Smooth muscle cell (in vitro differentiated cells): ENCODE measurements at regions not wholly inside any gene's neighbourhood (a gene's known extent, or its start where the extent isn't known, plus 50 kb on each side); places are given as distances from the start of the nearest gene placed in this dataset.

ENCODE experiments used
- DNase-seq: peaks from one replicate; lab custom pipeline; 2025; ENCODE audit not compliant: unreplicated experiment; lab: John Stamatoyannopoulos, UW
- H2AFZ ChIP-seq: fragments of 200-600 bp; sonication (generic); 2 replicates; pipeline ENCODE4 v1.6.0; 2016; ENCODE audit warnings: antibody characterized with exemption, low read depth, mild to moderate bottlenecking
- H3F3A ChIP-seq: fragments of 200-600 bp; sonication (generic); 2 replicates; pipeline ENCODE4 v1.6.0; 2017; ENCODE audit warnings: antibody characterized with exemption, low read depth
- H3K27ac ChIP-seq: fragments of 200-600 bp; sonication (generic); 2 replicates; pipeline ENCODE4 v1.5.1; 2016; ENCODE audit warnings: low read depth, mild to moderate bottlenecking
- H3K27me3 ChIP-seq: fragments of 200-600 bp; sonication (generic); 2 replicates; pipeline ENCODE4 v1.6.1; 2016; ENCODE audit warnings: low read depth, mild to moderate bottlenecking
- H3K36me3 ChIP-seq: fragments of 200-600 bp; sonication (generic); 2 replicates; pipeline ENCODE4 v1.5.1; 2016; ENCODE audit warnings: low read depth
- H3K4me1 ChIP-seq: fragments of 200-600 bp; sonication (generic); 2 replicates; pipeline ENCODE4 v1.5.1; 2016; ENCODE audit warnings: low read depth
- H3K4me2 ChIP-seq: fragments of 200-600 bp; sonication (generic); 2 replicates; pipeline ENCODE4 v1.6.0; 2016; ENCODE audit warnings: mild to moderate bottlenecking
- H3K4me3 ChIP-seq: fragments of 200-600 bp; sonication (generic); 2 replicates; pipeline ENCODE4 v1.5.1; 2016; ENCODE audit warnings: mild to moderate bottlenecking
- H3K79me2 ChIP-seq: fragments of 200-600 bp; sonication (generic); 2 replicates; pipeline ENCODE4 v1.6.0; 2016; ENCODE audit warnings: low read depth, mild to moderate bottlenecking
- H3K9ac ChIP-seq: fragments of 200-600 bp; sonication (generic); 2 replicates; pipeline ENCODE4 v1.6.0; 2016; ENCODE audit warnings: low read depth
- H3K9me3 ChIP-seq: fragments of 200-600 bp; sonication (generic); replicated peaks from 2 replicates; pipeline ENCODE4 v1.5.1; 2016; ENCODE audit warnings: low read depth
- H4K20me1 ChIP-seq: fragments of 200-600 bp; sonication (generic); 2 replicates; pipeline ENCODE4 v1.6.0; 2016; ENCODE audit warnings: low read depth
- CTCF ChIP-seq: fragments of 200-600 bp; sonication (generic); IDR thresholded peaks from 2 replicates; pipeline ENCODE4 v1.5.1; 2017; ENCODE audit warnings: borderline replicate concordance, mild to moderate bottlenecking, antibody characterized with exemption; ENCODE audit not compliant: insufficient read depth, poor library complexity, severe bottlenecking
- WGBS: methylation state at CpG from one replicate; pipeline ENCODE4 v1.1.7; 2016; ENCODE audit warnings: low lambda C conversion rate; 5-methylcytosine and 5-hydroxymethylcytosine counted together

GRCh38 chr9:28750136-28750535, 1176.9 kb upstream of the C9orf72 start:
- 88% methylated on average over 2 of the region's 2 CpGs for WGBS
- Histone ChIP-seq H3K79me2 (peaks cover 3% of the 10 kb centered on the region), H3K4me2 (peak overlapping the region; percentile 21), H2AFZ (no peak overlapping the region), H3K27me3 (no peaks in the 10 kb centered on the region), H4K20me1 (no peaks in the 10 kb centered on the region), H3K4me1 (peaks cover 5% of the 10 kb centered on the region), H3K36me3 (no peaks in the 10 kb centered on the region), H3F3A (no peaks in the 10 kb centered on the region), H3K4me3 (no peak overlapping the region), H3K27ac (no peak overlapping the region), H3K9me3 (no peaks in the 10 kb centered on the region), H3K9ac (no peak overlapping the region)
- no peak for DNase-seq
- TF ChIP-seq CTCF: no peak

- Histone ChIP-seq H3K79me2 (peaks cover 3% of the 10 kb centered on the region), H4K20me1 (no peaks in the 10 kb centered on the region), H3K27ac (peak overlapping the region; percentile 53), H2AFZ (no peak overlapping the region), H3K9me3 (no peaks in the 10 kb centered on the region), H3K4me1 (peaks cover 2% of the 10 kb centered on the region), H3K9ac (no peak overlapping the region), H3K4me2 (peak overlapping the region; percentile 42), H3K36me3 (no peaks in the 10 kb centered on the region), H3F3A (no peaks in the 10 kb centered on the region), H3K27me3 (no peaks in the 10 kb centered on the region), H3K4me3 (no peak overlapping the region)
- no peak for TF ChIP-seq CTCF
- WGBS: 21% methylated on average over 1 of the region's 1 CpG
- no peak for DNase-seq
Measured at GRCh38 chr9:28758341-28758740, 1185.1 kb upstream of the C9orf72 start.

GRCh38 chr9:28758971-28759370, 1185.7 kb upstream of the C9orf72 start:
- 76% methylated on average over 1 of the region's 1 CpG for WGBS
- Histone ChIP-seq H3K27ac (peak overlapping the region; percentile 53), H3K9ac (no peak overlapping the region), H3K4me2 (peak overlapping the region; percentile 42), H3K4me3 (no peak overlapping the region), H3K79me2 (peaks cover 3% of the 10 kb centered on the region), H3K36me3 (no peaks in the 10 kb centered on the region), H4K20me1 (no peaks in the 10 kb centered on the region), H3K4me1 (peaks cover 2% of the 10 kb centered on the region), H3K9me3 (no peaks in the 10 kb centered on the region), H3F3A (no peaks in the 10 kb centered on the region), H2AFZ (no peak overlapping the region), H3K27me3 (no peaks in the 10 kb centered on the region)
- no peak for DNase-seq
- TF ChIP-seq CTCF: no peak

DNA sequence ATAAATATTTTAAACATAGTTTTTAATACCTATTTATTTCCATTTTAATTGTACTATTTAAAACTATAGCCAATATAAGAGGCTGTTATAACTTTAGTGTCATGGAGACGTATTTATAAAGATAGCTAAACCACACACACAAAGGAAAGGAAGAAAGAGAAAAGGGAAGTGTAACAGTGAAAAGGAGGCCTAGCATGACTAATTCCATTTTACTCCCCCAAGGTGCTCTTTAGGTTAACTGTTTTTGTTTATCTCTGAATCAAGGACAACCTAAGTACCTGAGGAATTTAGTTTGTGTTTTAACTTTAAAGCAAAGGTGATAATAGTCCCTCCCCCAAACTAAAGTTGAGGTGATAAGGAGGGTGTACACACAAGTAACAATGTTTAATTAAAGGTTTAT, 1188.9 kb upstream of the C9orf72 start:
- no peak for TF ChIP-seq CTCF
- Histone ChIP-seq H3K4me3 (no peak overlapping the region), H3K9ac (no peak overlapping the region), H3K9me3 (no peaks in the 10 kb centered on the region), H2AFZ (no peak overlapping the region), H3K4me2 (no peak overlapping the region), H3K27ac (no peak overlapping the region), H3K4me1 (peaks cover 2% of the 10 kb centered on the region), H3F3A (no peaks in the 10 kb centered on the region), H4K20me1 (no peaks in the 10 kb centered on the region), H3K36me3 (no peaks in the 10 kb centered on the region), H3K79me2 (peaks cover 4% of the 10 kb centered on the region), H3K27me3 (no peaks in the 10 kb centered on the region)
- no peak for DNase-seq
- 82% methylated on average over 1 of the region's 1 CpG for WGBS
